ENCODE measurements at regions not wholly inside any gene's neighbourhood (a gene's known extent, or its start where the extent isn't known, plus 50 kb on each side); places are given as distances from the start of the nearest gene placed in this dataset.

- Histone ChIP-seq H3K9me3 (no peaks in the 10 kb centered on the region), H3K27ac (no peak overlapping the region), H3K4me3 (no peak overlapping the region), H3K36me3 (no peaks in the 10 kb centered on the region), H3K27me3 (ENCODE audit: low read depth) (no peaks in the 10 kb centered on the region), H3K4me1 (no peaks in the 10 kb centered on the region)
- no peak for TF ChIP-seq CTCF (IDR thresholded peaks at IDR 0.05)
- no peak for ATAC-seq
- intact Hi-C loops (cut with DNase I), result no loop called here
- DNase-seq, result no peak
Measured at GRCh38 chr11:88038063-88038462, 137.2 kb downstream of the RAB38 start.

- DNase-seq (no peak), ATAC-seq (no peak)
- Histone ChIP-seq H3K4me3 (no peak overlapping the region), H3K27ac (no peak overlapping the region), H3K4me1 (no peaks in the 10 kb centered on the region), H3K9me3 (no peaks in the 10 kb centered on the region), H3K27me3 (ENCODE audit: low read depth) (no peaks in the 10 kb centered on the region), H3K36me3 (no peaks in the 10 kb centered on the region)
- TF ChIP-seq CTCF (IDR thresholded peaks at IDR 0.05), result no peak
- intact Hi-C loops (cut with DNase I), result no loop called here
Measured at GRCh38 chr11:88036701-88037100, 138.5 kb downstream of the RAB38 start.

- no peak for DNase-seq
- TF ChIP-seq CTCF (IDR thresholded peaks at IDR 0.05), result no peak
- ATAC-seq, result no peak
Measured at GRCh38 chr11:88035271-88035670, 140.0 kb downstream of the RAB38 start.

GRCh38 chr11:88017666-88018065, 157.6 kb downstream of the RAB38 start:
- Histone ChIP-seq H3K4me3 (no peak overlapping the region), H3K27ac (no peak overlapping the region), H3K27me3 (ENCODE audit: low read depth) (no peaks in the 10 kb centered on the region), H3K36me3 (no peaks in the 10 kb centered on the region), H3K4me1 (no peaks in the 10 kb centered on the region), H3K9me3 (no peaks in the 10 kb centered on the region)
- intact Hi-C loops (cut with DNase I), result no loop called here
- TF ChIP-seq CTCF (IDR thresholded peaks at IDR 0.05), result no peak
- DNase-seq, result no peak
- no peak for ATAC-seq

More at GRCh38 chr11:88035271-88035670, 140.0 kb downstream of the RAB38 start:
- H3K36me3 ChIP-seq, result no peaks in the 10 kb centered on the region
- H3K27me3 ChIP-seq (ENCODE audit: low read depth), result no peaks in the 10 kb centered on the region
- no peaks in the 10 kb centered on the region for H3K9me3 ChIP-seq
- intact Hi-C loops (cut with DNase I), result no loop called here
- H3K4me3 ChIP-seq, result no peak overlapping the region
- no peaks in the 10 kb centered on the region for H3K4me1 ChIP-seq
- H3K27ac ChIP-seq, result no peak overlapping the region

GRCh38 chr11:88016392-88017170, 158.7 kb downstream of the RAB38 start:
- intact Hi-C loops (cut with DNase I), result no loop called here
- Histone ChIP-seq H3K27ac (no peak overlapping the region), H3K4me1 (no peaks in the 10 kb centered on the region), H3K9me3 (no peaks in the 10 kb centered on the region), H3K4me3 (no peak overlapping the region), H3K27me3 (ENCODE audit: low read depth) (no peaks in the 10 kb centered on the region), H3K36me3 (no peaks in the 10 kb centered on the region)
- no peak for DNase-seq
- ATAC-seq, result peak; percentile 85 to 86
- peak; percentile 69 for TF ChIP-seq CTCF (IDR thresholded peaks at IDR 0.05)
